ENCODE measurements at regions not wholly inside any gene's neighbourhood (a gene's known extent, or its start where the extent isn't known, plus 50 kb on each side); places are given as distances from the start of the nearest gene placed in this dataset.
"Not testable (repeated sequence)": the region's sequence is repeated elsewhere in the genome, so short reads cannot be mapped to it uniquely, and the experiment has no call there.

- DNase-seq: no peak
These were observed 309.4 kb upstream of the XYLT1 start for GRCh38 chr16:17780181-17780580.

GRCh38 chr16:17777408-17777863, 306.7 kb upstream of the XYLT1 start:
- DNase-seq: no peak

- no peak for DNase-seq
These were observed 306.1 kb upstream of the XYLT1 start for GRCh38 chr16:17776888-17777287.

DNA sequence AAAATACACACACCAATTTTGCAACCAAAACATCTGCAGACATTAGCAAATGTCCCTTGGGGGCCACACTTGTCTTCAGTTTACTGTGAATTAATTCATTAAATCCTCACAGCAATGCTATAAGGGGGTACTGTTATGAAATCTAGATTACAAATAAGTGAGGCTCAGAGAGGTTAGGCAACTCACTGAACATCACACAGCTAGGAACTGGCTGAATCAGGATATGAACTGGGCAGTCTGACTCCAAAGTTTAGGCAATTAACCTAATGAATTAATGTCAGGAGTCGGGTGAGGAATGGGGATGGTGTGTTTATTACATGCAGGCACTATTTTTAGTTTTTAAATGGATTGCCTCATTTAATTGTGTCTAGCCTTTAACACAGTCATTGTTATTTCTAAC, 305.7 kb upstream of the XYLT1 start:
- DNase-seq: no peak

DNA sequence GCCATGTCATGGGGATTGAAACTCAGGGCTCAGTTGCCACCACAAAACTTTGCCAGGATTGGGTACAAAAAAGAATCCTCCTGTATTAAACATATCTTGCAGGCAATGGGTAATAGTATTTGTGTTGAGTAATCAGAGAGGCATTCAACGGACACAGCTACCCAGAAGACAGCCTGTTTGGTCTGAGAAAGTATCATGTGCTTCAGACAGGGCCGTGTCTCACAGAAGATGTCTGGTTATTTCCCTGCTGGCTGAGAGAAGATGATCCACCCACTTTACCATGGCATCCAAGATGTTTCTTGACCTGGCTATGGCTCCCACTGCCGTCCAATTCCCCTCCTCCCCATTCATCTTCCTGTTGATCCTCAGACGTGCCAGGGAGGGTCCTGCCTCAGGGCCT, 304.3 kb upstream of the XYLT1 start:
- no peak for DNase-seq

DNA sequence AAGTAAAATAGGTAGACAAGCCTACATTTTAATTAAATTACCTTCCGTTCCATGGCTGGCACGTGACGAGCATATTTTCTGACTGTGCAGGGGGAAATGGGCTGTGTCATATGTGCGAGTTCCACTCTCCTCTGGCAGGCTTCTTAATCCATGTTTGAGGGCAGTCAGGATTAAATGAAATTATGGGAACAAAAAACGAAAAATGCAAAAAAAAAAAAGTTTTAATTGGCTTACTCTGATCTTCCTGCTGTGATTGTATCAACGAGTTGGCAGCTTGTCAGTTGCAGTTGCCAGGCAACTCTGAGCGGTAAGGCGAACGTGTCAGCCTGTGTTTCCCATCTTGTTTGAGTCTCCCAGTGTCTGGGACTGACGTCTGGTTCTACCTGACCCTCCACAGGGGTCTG, 302.9 kb upstream of the XYLT1 start:
- no peak for DNase-seq

GRCh38 chr16:17770104-17770503, 299.3 kb upstream of the XYLT1 start:
- DNase-seq: no peak

DNA sequence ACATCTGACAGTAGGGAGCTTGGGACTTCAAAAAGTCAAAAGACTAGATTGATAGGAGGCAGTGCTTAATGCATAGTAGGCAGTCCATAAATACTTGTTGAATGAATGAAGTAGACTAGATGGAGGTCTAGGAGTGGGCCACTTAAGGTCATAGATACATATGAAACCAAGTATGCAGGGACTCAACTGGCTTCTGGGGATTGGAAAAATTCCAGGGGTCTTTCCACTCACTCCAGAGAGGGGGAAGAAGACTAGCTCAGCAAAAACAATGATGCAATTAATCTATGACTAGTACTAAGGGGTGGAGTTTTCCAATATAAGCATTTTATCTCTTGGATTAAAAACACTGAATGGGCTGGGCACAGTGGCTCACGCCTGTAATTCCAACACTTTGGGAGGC, 298.3 kb upstream of the XYLT1 start:
- no peak for DNase-seq

- no peak for DNase-seq
These were observed 297.5 kb upstream of the XYLT1 start for GRCh38 chr16:17768257-17768656.

DNA sequence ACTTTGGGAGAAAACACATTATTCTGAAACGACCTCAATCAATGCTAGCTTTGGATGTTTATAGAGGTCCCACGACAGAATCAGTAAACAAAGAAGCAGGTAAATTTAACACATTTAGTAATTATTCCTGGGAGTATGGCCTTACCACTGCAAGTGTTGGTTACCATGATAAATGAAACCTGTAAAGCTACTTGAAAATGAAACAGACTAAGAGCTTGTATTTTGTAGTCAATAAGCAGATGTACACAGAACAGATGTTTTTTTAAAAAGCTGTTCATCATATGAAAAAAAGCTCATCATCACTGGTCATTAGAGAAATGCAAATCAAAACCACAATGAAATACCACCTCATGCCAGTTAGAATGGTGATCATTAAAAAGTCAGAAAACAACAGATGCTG, 295.3 kb upstream of the XYLT1 start:
- no peak for DNase-seq

GRCh38 chr16:17759451-17760390, 289.0 kb upstream of the XYLT1 start:
- DNase-seq: no peak

DNA sequence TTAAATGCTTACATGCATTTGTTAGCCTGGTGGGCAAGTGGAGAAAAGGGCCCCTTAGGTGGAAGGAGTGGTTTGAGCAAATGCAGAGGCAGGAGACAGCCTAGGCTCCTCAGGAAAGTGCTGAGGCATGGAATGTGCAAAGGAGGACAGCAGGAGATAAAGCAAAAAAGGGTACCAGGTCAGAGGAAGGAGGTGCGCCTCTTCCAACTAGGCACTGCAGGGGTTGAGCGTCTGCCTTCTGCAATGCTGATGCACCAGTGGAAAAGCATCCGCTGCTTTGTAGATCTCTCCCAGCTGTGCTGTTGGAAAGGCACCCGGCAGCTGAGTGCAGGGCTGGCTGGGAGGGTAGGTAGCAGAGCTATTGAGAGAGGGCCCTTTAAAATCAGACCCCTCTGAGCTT, 287.0 kb upstream of the XYLT1 start:
- DNase-seq: no peak

GRCh38 chr16:17755158-17755557, 284.4 kb upstream of the XYLT1 start:
- no peak for DNase-seq

GRCh38 chr16:17753434-17753833, 282.7 kb upstream of the XYLT1 start:
- no peak for DNase-seq

GRCh38 chr16:17749706-17750105, 278.9 kb upstream of the XYLT1 start:
- no peak for DNase-seq

- no peak for DNase-seq
These were observed 277.4 kb upstream of the XYLT1 start for GRCh38 chr16:17748044-17748719.

DNA sequence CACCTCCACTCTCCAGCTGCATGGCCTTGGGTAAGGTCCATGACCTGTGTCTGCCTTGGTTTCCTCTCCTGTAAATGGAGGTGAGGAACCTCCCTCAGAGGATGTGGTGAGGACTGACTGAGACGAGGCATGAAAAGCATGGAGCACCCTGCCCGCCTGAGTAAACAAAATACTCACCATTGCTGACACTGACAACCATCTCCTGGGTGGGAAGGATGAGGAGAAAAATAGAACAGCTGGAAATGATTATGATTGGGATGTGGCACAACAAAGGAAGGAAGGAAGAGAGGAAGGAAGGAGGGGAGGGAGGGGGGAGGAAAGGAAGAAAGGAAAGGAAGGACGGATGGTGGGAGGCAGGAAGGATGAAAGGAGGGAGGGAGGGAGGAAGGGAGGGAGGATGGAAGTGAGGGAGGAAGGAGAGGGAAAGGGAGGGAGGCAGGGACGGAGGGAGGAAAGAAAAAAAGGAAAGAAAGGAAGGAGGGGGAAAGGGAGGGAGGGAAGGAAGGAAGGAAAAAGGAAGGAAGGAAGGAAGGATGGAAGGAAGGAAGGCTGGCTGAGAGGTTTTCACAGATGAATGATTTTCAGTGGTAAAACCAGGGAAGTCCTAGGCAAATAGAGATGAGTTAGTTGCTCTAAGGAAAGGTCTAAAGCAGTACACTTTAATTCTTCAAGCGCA, 276.5 kb upstream of the XYLT1 start:
- DNase-seq: no peak

DNA sequence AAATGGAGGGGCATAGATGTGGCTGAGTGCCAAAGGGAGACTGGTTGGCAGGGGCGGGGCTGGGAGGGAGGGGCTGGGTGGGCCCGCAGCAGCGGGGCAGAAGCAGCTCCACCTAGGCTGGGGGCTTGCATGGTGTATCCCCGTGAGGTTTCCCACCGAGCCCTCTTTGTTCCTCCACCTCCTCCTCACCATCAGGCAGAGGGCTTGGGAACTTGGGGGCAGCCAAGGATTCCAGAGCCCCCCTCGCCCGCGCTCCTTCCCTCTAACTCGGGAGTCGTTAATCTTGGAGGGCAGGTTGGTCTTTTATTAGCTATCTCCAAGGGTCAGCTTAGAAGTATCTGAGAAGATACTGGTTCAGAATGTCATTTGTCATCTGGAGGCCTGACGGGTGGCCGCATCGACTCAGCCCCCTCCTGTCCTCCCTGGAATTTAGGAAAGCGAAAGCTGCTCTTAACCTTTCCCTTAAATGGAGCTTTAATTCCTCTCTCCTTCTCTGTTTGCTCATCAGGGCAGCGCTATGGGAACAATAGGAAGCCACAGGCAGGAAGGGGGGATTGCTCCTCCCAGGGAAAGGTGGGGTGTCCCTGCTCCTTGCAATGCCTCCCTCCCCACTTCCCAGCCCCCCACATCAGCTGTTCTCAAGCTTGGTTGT, 274.3 kb upstream of the XYLT1 start:
- no peak for DNase-seq

- no peak for DNase-seq
These were observed 272.8 kb upstream of the XYLT1 start for GRCh38 chr16:17743578-17743977.

DNA sequence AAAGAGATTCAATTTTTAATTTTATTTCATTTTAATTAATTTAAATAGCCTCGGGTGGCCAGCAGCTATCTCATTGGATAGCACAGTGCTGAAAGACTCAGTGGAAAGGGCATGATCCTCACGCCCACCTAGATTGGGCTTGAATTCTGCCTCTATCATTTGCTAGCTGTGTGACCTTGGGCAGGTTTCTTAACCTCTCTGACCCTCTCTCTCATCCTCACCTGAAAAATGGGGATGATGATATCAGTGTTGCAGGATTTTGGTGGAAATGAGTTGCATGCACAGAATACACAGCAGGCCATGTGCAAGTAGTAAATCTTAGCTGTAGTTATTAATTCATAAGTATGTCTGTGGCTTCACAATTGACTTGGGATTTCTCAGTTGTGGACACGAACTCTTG, 272.4 kb upstream of the XYLT1 start:
- DNase-seq: no peak

DNA sequence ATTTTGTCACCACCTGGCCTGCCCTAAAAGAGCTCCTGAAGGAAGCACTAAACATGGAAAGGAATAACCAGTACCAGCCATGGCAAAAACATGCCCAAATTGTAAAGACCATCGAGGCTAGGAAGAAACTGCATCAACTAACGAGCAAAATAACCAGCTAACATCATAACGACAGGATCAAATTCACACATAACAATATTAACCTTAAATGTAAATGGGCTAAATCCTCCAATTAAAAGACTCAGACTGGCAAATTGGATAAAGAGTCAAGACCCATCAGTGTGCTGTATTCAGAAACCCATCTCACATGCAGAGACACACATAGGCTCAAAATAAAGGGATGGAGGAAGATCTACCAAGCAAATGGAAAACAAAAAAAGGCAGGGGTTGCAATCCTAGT, 264.3 kb upstream of the XYLT1 start:
- DNase-seq: not testable (repeated sequence)

- DNase-seq: no peak
These were observed 259.1 kb upstream of the XYLT1 start for GRCh38 chr16:17729820-17730219.

GRCh38 chr16:17728196-17728595, 257.4 kb upstream of the XYLT1 start:
- no peak for DNase-seq

Data from DMS79 (cell line).